SJCRH30 (cell line): ENCODE measurements at regions not wholly inside any gene's neighbourhood (a gene's known extent, or its start where the extent isn't known, plus 50 kb on each side); places are given as distances from the start of the nearest gene placed in this dataset.
"Not testable (repeated sequence)": the region's sequence is repeated elsewhere in the genome, so short reads cannot be mapped to it uniquely, and the experiment has no call there.

Source experiments
- DNase-seq, 2 experiments: peaks; one replicate each; pipeline ENCODE4 v3.0.0-alpha.2; 2015 to 2020
- H3K27ac ChIP-seq: fragments of 250-450 bp; sonication (Bioruptor Pico); 2 replicates; pipeline ENCODE4 v1.5.1; 2020; ENCODE audit warnings: mild to moderate bottlenecking, moderate library complexity
- H3K27me3 ChIP-seq: fragments of 250-450 bp; sonication (Bioruptor Pico); 2 replicates; pipeline ENCODE4 v1.5.1; 2020; ENCODE audit warnings: mild to moderate bottlenecking, moderate library complexity
- H3K36me3 ChIP-seq: fragments of 250-450 bp; sonication (Bioruptor Pico); 2 replicates; pipeline ENCODE4 v1.5.1; 2020; ENCODE audit warnings: mild to moderate bottlenecking, moderate library complexity
- H3K4me1 ChIP-seq: fragments of 250-450 bp; sonication (Bioruptor Pico); 2 replicates; pipeline ENCODE4 v1.5.1; 2020; ENCODE audit warnings: mild to moderate bottlenecking, moderate library complexity
- H3K4me3 ChIP-seq: fragments of 250-450 bp; sonication (Bioruptor Pico); 2 replicates; pipeline ENCODE4 v1.5.1; 2020; ENCODE audit warnings: mild to moderate bottlenecking, moderate library complexity
- H3K9me3 ChIP-seq: fragments of 250-450 bp; sonication (Bioruptor Pico); replicated peaks from 2 replicates; pipeline ENCODE4 v1.5.1; 2020; ENCODE audit warnings: mild to moderate bottlenecking, moderate library complexity

DNA sequence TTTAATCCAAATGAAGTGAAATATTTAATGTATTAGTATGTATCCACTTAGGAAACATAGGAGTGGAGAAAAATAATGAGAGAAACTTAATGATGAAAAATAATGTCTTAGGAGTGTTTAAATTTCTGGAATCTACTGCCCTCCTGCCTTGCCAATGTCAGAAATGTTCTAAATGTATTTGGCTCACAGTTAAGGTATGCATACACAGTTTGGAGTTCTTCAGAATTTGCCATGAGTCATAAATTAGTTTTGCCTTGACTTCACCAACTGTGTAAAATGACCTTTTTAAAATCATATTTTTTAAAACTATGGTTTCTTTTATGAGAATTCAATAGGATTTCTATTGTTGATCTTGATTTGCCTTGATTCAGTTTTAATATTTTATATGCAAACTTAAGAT lies 191.7 kb upstream of the HSF2 start:
- no peaks in the 10 kb centered on the region for H3K4me1 ChIP-seq
- no peaks in the 10 kb centered on the region for H3K27me3 ChIP-seq
- H3K9me3 ChIP-seq, result no peaks in the 10 kb centered on the region
- H3K27ac ChIP-seq, result no peak overlapping the region
- H3K36me3 ChIP-seq, result no peaks in the 10 kb centered on the region
- DNase-seq, result no peak
- H3K4me3 ChIP-seq, result no peak overlapping the region

DNA sequence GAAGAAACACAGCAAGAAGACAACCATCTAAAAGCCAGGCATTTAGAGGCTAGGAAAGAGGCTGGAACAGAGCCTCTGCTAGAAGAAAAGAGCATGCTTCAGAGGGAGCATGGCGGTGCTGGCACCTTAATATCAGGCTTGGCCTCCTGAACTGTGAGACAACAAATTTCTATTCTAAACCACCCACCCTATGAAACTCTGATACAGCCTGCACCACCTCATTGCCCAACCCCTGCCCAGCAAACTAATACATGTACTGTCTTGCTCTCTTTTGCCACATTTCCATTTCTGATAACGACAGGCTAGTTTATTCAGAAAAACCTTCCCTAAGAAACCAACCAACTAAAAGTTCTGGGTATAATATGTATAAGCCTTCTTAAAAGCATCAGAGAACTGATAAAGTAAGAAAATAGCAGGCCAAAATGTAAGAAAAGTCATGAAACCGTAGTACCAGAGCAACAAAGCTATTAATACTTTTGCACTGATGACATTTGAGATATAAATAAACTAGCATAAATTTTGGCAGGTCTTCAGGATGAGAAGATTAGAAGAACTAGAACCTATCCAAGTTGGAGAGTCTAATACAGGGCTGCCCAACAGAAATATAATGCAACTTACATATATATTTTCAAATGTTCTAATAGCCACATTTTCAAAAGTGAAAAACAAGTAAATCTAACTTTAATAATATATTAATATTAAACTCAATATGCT lies 184.7 kb upstream of the HSF2 start:
- Histone ChIP-seq H3K36me3 (no peaks in the 10 kb centered on the region), H3K27ac (no peak overlapping the region), H3K27me3 (no peaks in the 10 kb centered on the region), H3K9me3 (no peaks in the 10 kb centered on the region), H3K4me1 (no peaks in the 10 kb centered on the region), H3K4me3 (no peak overlapping the region)
- DNase-seq, result no peak

DNA sequence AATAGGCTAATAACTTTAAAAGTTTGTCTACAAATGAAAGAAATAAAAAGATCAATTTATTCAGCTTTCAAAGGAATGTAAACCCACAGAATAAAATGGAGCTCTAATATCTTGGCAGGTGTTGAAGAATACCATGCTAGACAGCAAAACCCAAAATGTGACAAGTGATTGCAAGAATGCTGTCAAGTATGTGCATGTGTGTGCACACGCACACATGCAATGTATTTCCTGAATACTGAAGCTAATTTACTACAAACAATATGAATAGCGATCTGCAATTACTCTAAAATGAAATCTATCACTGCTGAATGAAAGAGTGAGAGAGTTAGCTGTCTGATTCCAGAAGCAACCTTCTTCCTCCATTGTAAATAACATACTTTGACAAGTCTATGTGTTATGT lies 179.2 kb upstream of the HSF2 start:
- no peak for DNase-seq
- H3K36me3 ChIP-seq, result no peaks in the 10 kb centered on the region
- H3K9me3 ChIP-seq, result no peaks in the 10 kb centered on the region
- no peak overlapping the region for H3K27ac ChIP-seq
- H3K4me1 ChIP-seq, result no peaks in the 10 kb centered on the region
- H3K4me3 ChIP-seq, result no peak overlapping the region
- no peaks in the 10 kb centered on the region for H3K27me3 ChIP-seq

DNA sequence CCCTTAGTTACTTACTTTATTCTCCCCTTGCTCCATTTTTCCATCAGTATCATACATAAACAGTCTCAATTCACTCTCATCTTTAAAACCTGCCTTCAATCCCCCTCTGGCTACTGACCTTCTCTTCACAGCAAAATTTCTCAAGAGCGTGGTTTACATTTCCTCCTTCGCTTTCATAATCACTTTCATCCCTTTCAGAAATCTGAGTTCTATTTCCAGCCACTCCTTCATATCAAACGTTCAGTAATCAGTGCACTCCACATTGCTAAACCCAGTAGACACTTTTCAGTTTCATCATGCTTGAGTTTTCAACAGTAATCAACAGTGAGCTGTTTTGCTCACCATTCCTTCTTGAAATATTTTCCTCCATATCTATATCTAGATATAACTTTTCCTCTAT lies 176.7 kb upstream of the HSF2 start:
- no peaks in the 10 kb centered on the region for H3K9me3 ChIP-seq

DNA sequence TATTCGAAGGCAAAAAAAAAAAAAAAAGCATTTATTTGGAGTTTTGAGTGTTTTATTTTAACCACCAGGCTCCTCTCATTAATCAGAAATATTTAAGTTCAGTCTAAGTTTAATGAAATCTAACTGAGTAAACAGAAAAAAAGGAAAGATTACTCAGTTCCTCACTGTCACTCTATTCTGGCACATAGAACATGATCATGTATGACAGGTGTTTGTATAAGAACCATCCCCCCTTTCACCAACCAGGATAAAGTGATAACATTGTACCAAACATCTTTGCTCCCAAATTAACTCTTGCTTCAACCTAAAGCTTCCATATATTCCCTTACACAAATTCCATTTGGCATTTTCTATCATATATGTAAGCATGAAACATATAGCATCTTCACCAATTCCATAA lies 176.2 kb upstream of the HSF2 start:
- no peak for DNase-seq
- H3K4me3 ChIP-seq, result no peak overlapping the region
- no peaks in the 10 kb centered on the region for H3K4me1 ChIP-seq
- H3K27me3 ChIP-seq, result no peaks in the 10 kb centered on the region
- H3K27ac ChIP-seq, result no peak overlapping the region
- no peaks in the 10 kb centered on the region for H3K36me3 ChIP-seq
- H3K9me3 ChIP-seq, result no peaks in the 10 kb centered on the region

More for the DNA sequence above, 176.7 kb upstream of the HSF2 start:
- H3K27me3 ChIP-seq, result no peaks in the 10 kb centered on the region
- no peaks in the 10 kb centered on the region for H3K4me1 ChIP-seq
- no peak for DNase-seq
- no peak overlapping the region for H3K4me3 ChIP-seq
- H3K36me3 ChIP-seq, result no peaks in the 10 kb centered on the region
- H3K27ac ChIP-seq, result no peak overlapping the region

DNA sequence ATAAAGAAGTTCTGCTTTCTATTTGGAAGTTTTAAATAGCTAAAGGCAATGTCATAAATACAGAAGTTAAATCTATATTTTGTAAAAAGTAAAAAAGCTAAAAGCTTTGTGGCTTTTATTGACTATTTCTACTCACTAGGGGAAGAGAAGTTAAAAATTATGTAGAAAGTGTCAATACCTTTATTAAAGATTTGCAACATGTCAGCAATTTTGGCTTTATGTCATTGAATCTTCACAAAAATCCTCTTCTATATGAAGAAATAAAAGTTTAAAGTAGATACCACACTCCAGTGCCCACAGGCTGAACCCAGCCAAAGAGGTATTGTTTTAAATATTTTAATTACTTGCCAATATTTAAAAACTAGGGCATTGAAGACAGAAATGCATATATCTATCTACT lies 160.6 kb upstream of the HSF2 start:
- no peaks in the 10 kb centered on the region for H3K4me1 ChIP-seq
- no peaks in the 10 kb centered on the region for H3K9me3 ChIP-seq
- H3K4me3 ChIP-seq, result no peak overlapping the region
- DNase-seq, result no peak
- H3K27ac ChIP-seq, result no peak overlapping the region
- H3K27me3 ChIP-seq, result no peaks in the 10 kb centered on the region
- no peaks in the 10 kb centered on the region for H3K36me3 ChIP-seq

DNA sequence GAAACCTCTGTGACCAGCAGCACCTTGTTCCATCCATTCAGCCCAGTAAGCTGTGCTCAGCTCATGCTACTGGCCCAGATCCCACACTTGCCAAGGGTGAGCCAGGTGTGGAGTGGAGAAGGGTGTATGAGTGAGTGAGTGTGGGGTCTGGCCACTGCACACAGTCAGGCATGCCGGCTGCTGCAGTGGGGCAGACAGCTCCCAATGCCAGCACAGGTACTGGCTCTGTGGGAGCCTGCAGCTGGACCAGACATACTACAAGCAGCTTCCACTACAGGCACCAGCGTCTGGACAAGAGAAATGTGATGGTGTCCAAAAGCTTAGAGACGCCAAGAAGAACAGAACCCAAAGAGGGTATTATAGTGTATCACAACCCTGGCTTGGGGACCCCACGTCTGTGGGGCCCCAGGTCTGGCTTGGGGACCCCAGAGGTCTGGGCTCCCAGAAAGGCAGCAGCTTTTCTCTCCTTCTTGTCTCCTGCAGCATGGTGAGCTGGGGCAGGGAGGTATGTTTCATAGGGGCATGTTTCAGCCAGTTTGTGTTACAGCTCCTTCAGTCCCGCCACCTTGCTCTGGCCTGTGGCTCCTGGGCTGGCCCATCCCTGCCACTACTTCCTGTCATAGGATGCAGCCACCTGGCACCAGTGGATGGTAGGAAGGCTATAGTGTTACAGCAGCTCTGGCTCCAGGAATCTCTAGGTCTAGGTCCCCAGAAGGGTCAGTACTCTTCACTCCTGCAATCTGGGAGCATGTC lies 152.4 kb upstream of the HSF2 start:
- DNase-seq, result no peak
- Histone ChIP-seq H3K4me3 (no peak overlapping the region), H3K36me3 (no peaks in the 10 kb centered on the region)

DNA sequence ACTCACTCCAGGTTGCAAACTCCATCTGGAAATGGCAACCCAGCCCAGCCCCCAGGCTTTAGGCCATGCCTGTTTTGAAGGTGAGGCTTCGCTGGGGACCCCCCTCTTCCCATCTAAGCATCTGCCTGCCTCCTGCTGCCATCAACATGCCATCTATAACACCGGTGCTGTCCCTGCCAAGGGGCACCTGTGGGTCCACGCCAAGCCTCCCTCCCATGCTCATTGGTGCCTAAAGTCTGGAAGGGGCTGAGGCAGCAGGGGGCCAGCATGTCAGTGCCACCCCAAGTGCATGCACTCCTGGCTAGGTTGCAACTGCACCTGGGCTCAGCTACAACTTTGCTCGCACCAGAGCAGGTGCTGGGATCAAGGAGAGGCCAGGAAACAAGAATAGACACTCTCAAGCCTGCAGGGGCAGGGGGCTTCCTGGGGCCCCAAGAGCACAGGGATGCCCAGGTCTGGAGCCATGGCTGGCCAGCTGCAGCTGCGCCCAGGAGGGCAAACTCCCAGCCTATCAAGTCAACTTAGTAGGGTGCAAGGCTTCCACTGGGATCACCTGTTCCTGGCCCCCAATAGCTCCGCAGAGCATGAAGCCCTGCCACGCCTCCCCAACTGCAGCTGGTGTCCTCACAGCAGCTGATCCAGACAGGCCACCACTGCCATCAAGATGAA lies 151.3 kb upstream of the HSF2 start:
- H3K4me1 ChIP-seq, result no peaks in the 10 kb centered on the region
- no peak for DNase-seq
- H3K9me3 ChIP-seq, result no peaks in the 10 kb centered on the region
- H3K27ac ChIP-seq, result no peak overlapping the region
- no peak overlapping the region for H3K4me3 ChIP-seq
- no peaks in the 10 kb centered on the region for H3K27me3 ChIP-seq
- no peaks in the 10 kb centered on the region for H3K36me3 ChIP-seq

More for the DNA sequence above, 152.4 kb upstream of the HSF2 start:
- no peaks in the 10 kb centered on the region for H3K4me1 ChIP-seq
- H3K27me3 ChIP-seq, result no peaks in the 10 kb centered on the region
- no peaks in the 10 kb centered on the region for H3K9me3 ChIP-seq
- H3K27ac ChIP-seq, result no peak overlapping the region

DNA sequence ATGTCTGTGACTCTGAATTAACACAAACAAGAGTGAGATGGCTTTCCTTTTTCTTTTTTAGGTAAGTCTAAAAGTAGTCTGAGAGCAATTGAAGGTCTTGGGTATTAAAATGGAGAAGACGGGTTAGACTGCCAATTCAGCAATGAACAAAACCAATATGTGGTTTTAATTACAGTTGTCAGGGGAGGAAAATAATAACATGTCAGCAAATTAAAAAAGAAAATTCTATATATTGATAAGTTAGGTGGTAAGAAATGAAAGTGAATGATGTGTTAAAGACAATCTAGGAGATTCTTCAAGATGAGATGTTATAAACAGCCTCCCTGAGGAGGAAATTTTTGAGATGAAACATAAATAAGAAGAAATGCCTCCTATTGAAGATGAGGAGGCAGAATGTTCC lies 150.6 kb upstream of the HSF2 start:
- Histone ChIP-seq H3K4me3 (no peak overlapping the region), H3K9me3 (no peaks in the 10 kb centered on the region), H3K27ac (no peak overlapping the region), H3K27me3 (no peaks in the 10 kb centered on the region), H3K36me3 (no peaks in the 10 kb centered on the region), H3K4me1 (no peaks in the 10 kb centered on the region)
- DNase-seq, result no peak

DNA sequence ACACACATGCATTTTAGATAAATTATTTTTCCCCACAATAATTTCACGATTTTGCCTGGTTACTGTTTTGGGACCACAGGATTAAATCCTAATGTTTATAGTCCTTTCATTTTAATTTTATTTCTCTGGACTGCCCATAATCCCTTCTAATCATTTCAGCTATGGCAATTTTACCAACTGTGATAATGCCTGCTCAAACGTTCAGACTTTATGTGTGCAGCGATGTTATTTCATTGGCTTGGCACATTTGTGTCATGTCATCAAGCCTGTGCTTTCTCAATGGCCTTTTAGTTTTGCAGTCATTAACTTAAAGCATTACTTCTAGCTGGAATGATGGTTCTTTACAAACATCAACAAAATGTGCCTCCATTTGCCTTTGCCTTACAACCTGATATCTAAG lies 140.6 kb upstream of the HSF2 start:
- Histone ChIP-seq H3K4me1 (no peaks in the 10 kb centered on the region), H3K36me3 (no peaks in the 10 kb centered on the region), H3K9me3 (no peaks in the 10 kb centered on the region), H3K27ac (no peak overlapping the region), H3K4me3 (no peak overlapping the region), H3K27me3 (no peaks in the 10 kb centered on the region)
- DNase-seq, result no peak

DNA sequence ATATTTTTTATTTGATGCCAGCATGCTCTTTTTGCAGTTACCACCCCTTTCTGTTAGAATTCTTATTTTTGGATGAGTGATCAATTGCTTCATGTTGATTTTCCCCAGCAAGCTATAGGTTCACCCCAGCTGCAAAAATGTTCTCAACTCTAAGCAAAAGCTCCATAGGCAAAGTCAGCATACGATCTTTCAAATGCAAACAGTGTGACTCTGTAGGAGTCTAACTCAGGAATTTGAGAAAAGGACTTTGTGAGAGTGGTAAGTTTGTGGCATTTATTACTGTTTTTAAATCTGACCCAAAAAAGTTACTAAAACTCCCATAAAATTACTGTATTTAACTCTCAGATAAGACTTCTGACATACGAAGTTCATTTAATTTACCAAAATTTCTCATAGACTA lies 134.9 kb upstream of the HSF2 start:
- Histone ChIP-seq H3K36me3 (no peaks in the 10 kb centered on the region), H3K4me3 (no peak overlapping the region), H3K4me1 (no peaks in the 10 kb centered on the region), H3K9me3 (no peaks in the 10 kb centered on the region), H3K27me3 (no peaks in the 10 kb centered on the region), H3K27ac (no peak overlapping the region)
- DNase-seq, result no peak

DNA sequence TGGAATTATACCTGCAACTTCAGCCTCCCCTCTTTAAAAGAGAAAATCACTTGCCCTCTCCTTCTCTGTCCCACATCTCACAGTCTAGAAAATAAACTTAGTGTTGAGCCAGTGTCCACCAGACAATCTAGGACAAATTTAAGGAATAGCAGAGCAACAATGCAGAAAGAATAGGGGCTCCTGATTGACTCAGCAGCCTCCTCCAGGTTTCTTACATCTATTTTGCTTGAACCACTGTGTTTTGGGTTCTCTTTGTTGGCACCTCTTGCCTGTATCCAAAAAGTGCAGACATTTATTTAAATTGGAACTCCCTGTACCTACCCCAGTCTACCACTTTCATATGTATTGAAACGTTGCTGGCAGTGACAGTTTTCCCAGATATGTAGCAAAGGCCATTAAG lies 133.7 kb upstream of the HSF2 start:
- no peak overlapping the region for H3K4me3 ChIP-seq

DNA sequence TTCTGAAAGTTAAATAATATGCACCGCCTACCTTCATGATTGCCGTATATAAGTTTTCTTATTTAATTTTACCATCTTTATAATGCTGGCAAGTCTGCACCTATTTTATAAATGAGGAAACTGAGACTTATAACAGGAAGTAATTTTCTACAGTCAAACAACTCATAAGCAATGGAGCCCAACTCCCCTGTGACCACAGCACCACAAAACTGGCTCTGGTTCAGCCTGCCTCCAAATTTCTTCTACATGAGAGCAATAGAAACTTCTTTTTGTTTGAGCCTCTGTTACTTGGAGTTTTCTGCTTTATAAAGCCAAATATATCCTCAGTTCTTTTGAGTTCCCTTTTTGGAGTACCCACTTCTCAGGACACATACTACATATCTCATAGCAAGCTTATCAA lies 131.1 kb upstream of the HSF2 start:
- H3K4me3 ChIP-seq, result no peak overlapping the region
- DNase-seq, result no peak
- no peaks in the 10 kb centered on the region for H3K36me3 ChIP-seq
- H3K27ac ChIP-seq, result no peak overlapping the region
- no peaks in the 10 kb centered on the region for H3K27me3 ChIP-seq
- H3K4me1 ChIP-seq, result peaks cover 12% of the 10 kb centered on the region
- no peaks in the 10 kb centered on the region for H3K9me3 ChIP-seq

More for the DNA sequence above, 133.7 kb upstream of the HSF2 start:
- no peaks in the 10 kb centered on the region for H3K4me1 ChIP-seq
- H3K27me3 ChIP-seq, result no peaks in the 10 kb centered on the region
- no peak overlapping the region for H3K27ac ChIP-seq
- no peaks in the 10 kb centered on the region for H3K9me3 ChIP-seq
- H3K36me3 ChIP-seq, result no peaks in the 10 kb centered on the region
- DNase-seq, result no peak

DNA sequence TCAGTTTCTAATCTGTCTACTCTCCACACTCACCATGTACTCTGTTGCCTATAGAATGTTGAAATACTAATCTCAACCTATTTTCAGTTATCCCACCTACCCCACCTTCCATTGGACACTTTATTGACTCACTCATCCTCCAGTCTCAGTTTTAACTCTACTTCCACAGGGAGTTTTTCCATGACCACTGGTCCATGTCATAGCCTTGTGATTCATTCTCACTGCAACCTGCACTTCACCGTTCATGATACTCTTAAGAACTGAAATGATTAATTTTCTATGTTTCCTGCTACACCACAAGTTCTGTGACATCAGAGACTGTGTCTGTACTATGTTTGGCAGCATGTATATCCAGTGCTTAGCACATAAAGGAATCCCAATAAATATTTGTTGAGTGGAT lies 122.8 kb upstream of the HSF2 start:
- Histone ChIP-seq H3K4me1 (peaks cover 12% of the 10 kb centered on the region), H3K9me3 (no peaks in the 10 kb centered on the region), H3K4me3 (no peak overlapping the region), H3K36me3 (no peaks in the 10 kb centered on the region), H3K27me3 (no peaks in the 10 kb centered on the region), H3K27ac (no peak overlapping the region)
- no peak for DNase-seq

DNA sequence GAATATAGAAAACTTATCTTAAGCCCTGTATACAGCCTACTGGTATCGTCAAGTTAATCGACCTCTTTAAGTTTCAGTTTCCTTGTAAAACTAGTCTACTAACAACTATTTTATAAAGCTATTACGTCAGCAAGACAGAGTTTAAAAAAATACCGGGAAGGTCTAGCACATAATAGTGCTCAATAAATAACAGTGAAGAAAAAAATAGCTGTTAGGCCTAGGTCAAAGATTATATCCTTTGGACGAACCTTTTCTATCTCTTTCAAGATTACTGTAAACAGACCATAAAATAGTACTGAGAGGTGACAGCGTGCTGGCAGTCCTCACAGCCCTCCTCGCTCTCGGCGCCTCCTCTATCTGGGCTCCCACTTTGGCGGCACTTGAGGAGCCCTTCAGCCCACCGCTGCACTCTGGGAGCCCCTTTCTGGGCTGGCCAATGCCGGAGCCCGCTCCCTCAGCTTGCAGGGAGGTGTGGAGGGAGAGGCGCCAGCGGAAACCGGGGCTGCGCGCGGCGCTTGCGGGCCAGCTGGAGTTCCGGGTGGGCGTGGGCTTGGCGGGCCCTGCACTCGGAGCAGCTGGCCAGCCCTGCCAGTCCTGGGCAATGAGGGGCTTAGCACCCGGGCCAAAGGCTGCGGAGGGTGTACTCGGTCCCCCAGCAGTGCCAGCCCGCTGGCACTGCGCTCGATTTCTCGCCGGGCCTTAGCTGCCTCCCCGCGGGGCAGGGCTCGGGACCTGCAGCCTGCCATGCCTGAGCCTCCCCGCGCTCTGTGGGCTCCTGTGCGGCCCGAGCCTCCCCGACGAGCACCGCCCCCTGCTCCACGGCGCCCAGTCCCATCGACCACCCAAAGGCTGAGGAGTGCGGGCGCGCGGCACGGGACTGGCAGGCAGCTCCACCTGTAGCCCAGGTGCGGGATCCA lies 119.1 kb upstream of the HSF2 start:
- not testable (repeated sequence) for H3K27ac ChIP-seq, DNase-seq, H3K36me3 ChIP-seq, H3K27me3 ChIP-seq, H3K9me3 ChIP-seq, H3K4me3 ChIP-seq, H3K4me1 ChIP-seq
